Gastroesophageal sphincter (tissue), 3 donors: ENCODE measurements at regions not wholly inside any gene's neighbourhood (a gene's known extent, or its start where the extent isn't known, plus 50 kb on each side); places are given as distances from the start of the nearest gene placed in this dataset.

Experiments
- CTCF ChIP-seq, 4 experiments: fragments of 200-600 bp in 2 of 4; fragments of 450-650 bp in 2 of 4; sonication (generic) in 1 of 4; IDR thresholded peaks; one replicate each; pipeline ENCODE4 v1.5.1; 2017 to 2019; ENCODE audit warnings: antibody characterized with exemption in 4 of 4, mild to moderate bottlenecking in 2 of 4, moderate library complexity in 2 of 4
- EP300 ChIP-seq: sonication (generic); formaldehyde crosslinking; IDR thresholded peaks from one replicate; pipeline ENCODE4 v1.6.1; 2017; ENCODE audit warnings: antibody characterized with exemption, mild to moderate bottlenecking
- POLR2A ChIP-seq, 2 donors: fragments of 450-650 bp; IDR thresholded peaks; one replicate each; pipeline ENCODE4 v1.6.1; 2017; ENCODE audit warnings: antibody characterized with exemption in 2 of 2, mild to moderate bottlenecking in 2 of 2, moderate library complexity in 1 of 2
- POLR2AphosphoS5 ChIP-seq: sonication (generic); formaldehyde crosslinking; IDR thresholded peaks from one replicate; pipeline ENCODE4 v1.6.1; 2017; ENCODE audit warnings: antibody characterized with exemption

GRCh38 chr19:27890696-27891095 lies 1322.3 kb downstream of the UQCRFS1 start:
- no peak for TF ChIP-seq CTCF (IDR thresholded peaks at IDR 0.05)
- no peak for TF ChIP-seq POLR2A (IDR thresholded peaks at IDR 0.05)
- no peak for TF ChIP-seq POLR2AphosphoS5
- no peak for TF ChIP-seq EP300
